Activated B cell treated with CpG ODN at 0.5 μM for 24 hours (primary cell): ENCODE measurements at regions not wholly inside any gene's neighbourhood (a gene's known extent, or its start where the extent isn't known, plus 50 kb on each side); places are given as distances from the start of the nearest gene placed in this dataset.

Experiments
- ATAC-seq: fragments of 200-7000 bp; cut with Tn5 transposase; one replicate; pipeline ENCODE4 v1.10.0; 2021; ENCODE audit warnings: low read depth, mild to moderate bottlenecking, moderate library complexity
- CTCF ChIA-PET: fragments of 350-600 bp; sonication (Branson Sonifier 250); formaldehyde crosslinking; loops from one replicate; lab custom pipeline; 2021; ENCODE audit warnings: antibody characterized with exemption; lab: Charles Lee
- POLR2A ChIA-PET: fragments of 350-600 bp; sonication (Branson Sonifier 250); formaldehyde crosslinking; loops from one replicate; lab custom pipeline; 2021; ENCODE audit warnings: antibody characterized with exemption; lab: Charles Lee
- DNase-seq: peaks from one replicate; pipeline ENCODE4 v3.0.0; 2022
- H3K27ac Mint-ChIP-seq: one replicate; pipeline ENCODE4 v1.8.0; 2020; ENCODE audit warnings: mixed read lengths
- H3K27me3 Mint-ChIP-seq: one replicate; pipeline ENCODE4 v1.8.0; 2021; ENCODE audit warnings: mixed read lengths
- H3K36me3 Mint-ChIP-seq: one replicate; pipeline ENCODE4 v1.8.0; 2021; ENCODE audit warnings: low read depth, mixed read lengths
- H3K4me1 Mint-ChIP-seq: one replicate; pipeline ENCODE4 v1.8.0; 2021; ENCODE audit warnings: mixed read lengths
- H3K4me3 Mint-ChIP-seq: one replicate; pipeline ENCODE4 v1.8.0; 2020; ENCODE audit warnings: mild to moderate bottlenecking, mixed read lengths
- H3K9me3 Mint-ChIP-seq: one replicate; pipeline ENCODE4 v1.8.0; 2020; ENCODE audit warnings: mixed read lengths
- CTCF ChIP-seq: fragments of 200-600 bp; IDR thresholded peaks from one replicate; pipeline ENCODE4 v1.8.0; 2022; ENCODE audit warnings: antibody characterized with exemption, mild to moderate bottlenecking
- intact Hi-C: fragments of 100-400 bp; cut with micrococcal nuclease; formaldehyde crosslinking; loops from one replicate; pipeline ENCODE4 v1.15.1; 2024

- Mint-ChIP-seq H3K36me3 (no peaks in the 10 kb centered on the region), H3K27me3 (peaks cover 5% of the 10 kb centered on the region), H3K4me3 (no peak overlapping the region), H3K9me3 (no peaks in the 10 kb centered on the region), H3K27ac (no peak overlapping the region), H3K4me1 (no peaks in the 10 kb centered on the region)
- ATAC-seq (no peak), DNase-seq (no peak)
- CTCF ChIA-PET: no interaction called here
- POLR2A ChIA-PET: no interaction called here
- intact Hi-C loops: no loop called here
- TF ChIP-seq CTCF: no peak
Measured at GRCh38 chr16:25637236-25637635, 54.5 kb upstream of the HS3ST4 start.

GRCh38 chr16:25636662-25637061, 55.1 kb upstream of the HS3ST4 start:
- CTCF ChIA-PET: no interaction called here

GRCh38 chr16:25635454-25635853, 56.3 kb upstream of the HS3ST4 start:
- no peaks in the 10 kb centered on the region for H3K36me3 Mint-ChIP-seq
- ATAC-seq: no peak
- no peak for TF ChIP-seq CTCF
- no peak overlapping the region for H3K27ac Mint-ChIP-seq
- H3K27me3 Mint-ChIP-seq: peaks cover 5% of the 10 kb centered on the region
- H3K9me3 Mint-ChIP-seq: peaks cover 2% of the 10 kb centered on the region
- no peaks in the 10 kb centered on the region for H3K4me1 Mint-ChIP-seq
- POLR2A ChIA-PET: no interaction called here
- CTCF ChIA-PET: no interaction called here
- no peak overlapping the region for H3K4me3 Mint-ChIP-seq
- no peak for DNase-seq
- intact Hi-C loops: no loop called here

More at GRCh38 chr16:25636662-25637061, 55.1 kb upstream of the HS3ST4 start:
- DNase-seq: no peak
- H3K4me3 Mint-ChIP-seq: no peak overlapping the region
- H3K27ac Mint-ChIP-seq: no peak overlapping the region
- ATAC-seq: no peak
- peaks cover under 1% of the 10 kb centered on the region for H3K9me3 Mint-ChIP-seq
- H3K27me3 Mint-ChIP-seq: peaks cover 5% of the 10 kb centered on the region
- TF ChIP-seq CTCF: no peak
- H3K36me3 Mint-ChIP-seq: no peaks in the 10 kb centered on the region
- H3K4me1 Mint-ChIP-seq: no peaks in the 10 kb centered on the region
- intact Hi-C loops: no loop called here
- POLR2A ChIA-PET: no interaction called here

GRCh38 chr16:25633549-25633948, 58.2 kb upstream of the HS3ST4 start:
- intact Hi-C loops: no loop called here
- H3K4me1 Mint-ChIP-seq: no peaks in the 10 kb centered on the region
- ChIA-PET POLR2A (no interaction called here), CTCF (no interaction called here)
- H3K27me3 Mint-ChIP-seq: peaks cover 5% of the 10 kb centered on the region
- H3K9me3 Mint-ChIP-seq: peaks cover 2% of the 10 kb centered on the region
- no peaks in the 10 kb centered on the region for H3K36me3 Mint-ChIP-seq
- DNase-seq (no peak), ATAC-seq (no peak)
- H3K4me3 Mint-ChIP-seq: no peak overlapping the region
- no peak for TF ChIP-seq CTCF
- no peak overlapping the region for H3K27ac Mint-ChIP-seq

- Mint-ChIP-seq H3K27me3 (peaks cover 5% of the 10 kb centered on the region), H3K4me1 (no peaks in the 10 kb centered on the region), H3K4me3 (no peak overlapping the region), H3K36me3 (no peaks in the 10 kb centered on the region), H3K27ac (no peak overlapping the region), H3K9me3 (peaks cover 2% of the 10 kb centered on the region)
- ChIA-PET POLR2A (no interaction called here), CTCF (no interaction called here)
- intact Hi-C loops: no loop called here
- ATAC-seq (no peak), DNase-seq (no peak)
- TF ChIP-seq CTCF: no peak
Measured at GRCh38 chr16:25628766-25629165, 63.0 kb upstream of the HS3ST4 start.
